ENCODE measurements at regions not wholly inside any gene's neighbourhood (a gene's known extent, or its start where the extent isn't known, plus 50 kb on each side); places are given as distances from the start of the nearest gene placed in this dataset.
"Not testable (repeated sequence)": the region's sequence is repeated elsewhere in the genome, so short reads cannot be mapped to it uniquely, and the experiment has no call there.

DNA sequence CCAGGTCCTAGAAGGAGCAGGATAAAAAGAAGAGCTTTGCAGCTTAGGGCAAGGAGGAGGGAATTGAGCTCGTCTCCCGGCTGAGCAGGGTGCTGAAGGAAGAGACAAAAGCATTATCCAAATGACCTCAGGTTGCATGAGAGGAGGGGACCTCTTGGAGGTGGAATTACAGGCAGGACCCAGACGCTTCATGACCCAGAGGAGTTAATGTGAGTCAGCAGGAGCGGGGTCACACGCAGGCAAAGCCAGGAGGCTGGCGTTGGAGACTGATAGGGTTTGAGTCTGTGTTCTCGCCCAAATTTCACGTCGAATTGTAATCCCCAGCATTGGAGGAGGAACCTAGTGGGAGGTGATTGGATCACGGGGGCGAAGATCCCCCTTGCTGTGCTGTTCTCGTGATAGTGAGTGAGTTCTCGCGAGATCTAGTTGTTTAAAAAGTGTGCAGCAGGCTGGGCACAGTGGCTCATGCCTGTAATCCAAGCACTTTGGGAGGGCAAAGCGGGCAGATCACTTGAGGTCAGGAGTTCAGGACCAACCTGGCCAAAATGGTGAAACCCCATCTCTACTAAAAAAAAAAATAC is 63.7 kb upstream of the AUTS2 start:
- Mint-ChIP-seq H3K36me3 (no peaks in the 10 kb centered on the region), H3K27me3 (no peaks in the 10 kb centered on the region), H3K27ac (no peak overlapping the region), H3K9me3 (ENCODE audit: low read depth) (peaks cover 4% of the 10 kb centered on the region), H3K4me1 (no peaks in the 10 kb centered on the region), H3K4me3 (no peak overlapping the region)
- DNase-seq (no peak), ATAC-seq (no peak)
- CTCF ChIA-PET: no interaction called here

GRCh38 chr7:69537691-69538090 is 60.6 kb upstream of the AUTS2 start:
- CTCF ChIA-PET: no interaction called here
- DNase-seq (no peak), ATAC-seq (no peak)
- Mint-ChIP-seq H3K36me3 (no peaks in the 10 kb centered on the region), H3K4me1 (no peaks in the 10 kb centered on the region), H3K9me3 (ENCODE audit: low read depth) (peaks cover 6% of the 10 kb centered on the region), H3K27me3 (no peaks in the 10 kb centered on the region), H3K27ac (no peak overlapping the region), H3K4me3 (no peak overlapping the region)

GRCh38 chr7:69539531-69539930 is 58.7 kb upstream of the AUTS2 start:
- H3K4me3 Mint-ChIP-seq: no peak overlapping the region
- ATAC-seq: no peak
- no peak overlapping the region for H3K27ac Mint-ChIP-seq
- no peak for DNase-seq
- peaks cover 1% of the 10 kb centered on the region for H3K36me3 Mint-ChIP-seq
- no peaks in the 10 kb centered on the region for H3K27me3 Mint-ChIP-seq
- CTCF ChIA-PET: no interaction called here
- H3K4me1 Mint-ChIP-seq: no peaks in the 10 kb centered on the region
- H3K9me3 Mint-ChIP-seq (ENCODE audit: low read depth): peaks cover 6% of the 10 kb centered on the region

DNA sequence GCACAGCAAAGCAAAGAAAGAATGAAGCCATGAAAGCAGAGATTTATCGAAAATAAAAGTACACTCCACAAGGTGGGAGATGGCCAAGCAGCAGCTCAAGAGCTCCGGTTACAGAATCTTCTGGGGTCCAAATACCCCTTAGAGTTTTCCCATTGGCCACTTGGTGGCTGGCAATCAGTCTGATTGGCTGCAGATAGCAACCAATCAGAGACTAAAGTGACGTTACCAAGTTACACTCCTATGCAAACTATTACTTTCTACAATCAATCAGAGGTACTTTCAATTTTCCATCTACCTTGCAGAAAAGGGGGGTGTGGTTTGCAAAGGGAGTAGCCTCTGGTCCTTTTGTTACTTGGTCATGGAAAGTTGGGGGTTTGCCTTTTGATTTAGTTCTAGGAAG is 58.0 kb upstream of the AUTS2 start:
- no peaks in the 10 kb centered on the region for H3K27me3 Mint-ChIP-seq
- H3K4me3 Mint-ChIP-seq: no peak overlapping the region
- H3K4me1 Mint-ChIP-seq: no peaks in the 10 kb centered on the region
- H3K27ac Mint-ChIP-seq: no peak overlapping the region
- CTCF ChIA-PET: no interaction called here
- peaks cover 1% of the 10 kb centered on the region for H3K36me3 Mint-ChIP-seq
- DNase-seq (no peak), ATAC-seq (no peak)
- peaks cover 6% of the 10 kb centered on the region for H3K9me3 Mint-ChIP-seq (ENCODE audit: low read depth)

DNA sequence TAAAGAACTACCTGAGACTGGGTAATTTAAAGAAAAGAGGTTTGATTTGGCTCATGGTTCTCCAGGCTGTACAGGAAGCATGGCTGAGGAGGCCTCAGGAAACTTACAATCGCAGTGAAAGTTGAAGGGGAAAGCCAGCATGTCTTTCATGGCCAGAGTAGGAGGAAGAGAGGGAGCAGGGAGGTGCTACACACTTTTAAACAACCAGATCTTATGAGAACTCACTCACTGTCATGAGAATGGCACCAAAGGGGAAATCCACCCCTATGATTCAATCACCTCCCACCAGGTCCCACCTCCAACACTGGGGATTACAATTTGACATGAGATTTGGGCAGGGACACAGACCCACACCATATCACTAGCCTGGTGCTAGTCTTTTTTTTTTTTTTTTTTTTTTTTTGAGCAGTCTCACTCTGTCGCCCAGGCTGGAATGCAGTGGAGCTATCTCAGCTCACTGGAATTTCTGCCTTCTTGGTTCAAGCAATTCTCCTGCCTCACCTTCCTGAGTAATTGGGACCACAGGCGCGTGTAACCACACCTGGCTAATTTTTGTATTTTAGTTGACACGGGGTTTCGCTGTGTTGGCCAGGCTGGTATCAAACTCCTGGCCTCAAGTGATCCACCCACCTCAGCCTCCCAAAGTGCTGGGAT is 56.4 kb upstream of the AUTS2 start:
- H3K27ac Mint-ChIP-seq; ATAC-seq; H3K4me3 Mint-ChIP-seq; DNase-seq; H3K9me3 Mint-ChIP-seq (ENCODE audit: low read depth); CTCF ChIA-PET; H3K36me3 Mint-ChIP-seq; H3K27me3 Mint-ChIP-seq; H3K4me1 Mint-ChIP-seq: not testable (repeated sequence)

DNA sequence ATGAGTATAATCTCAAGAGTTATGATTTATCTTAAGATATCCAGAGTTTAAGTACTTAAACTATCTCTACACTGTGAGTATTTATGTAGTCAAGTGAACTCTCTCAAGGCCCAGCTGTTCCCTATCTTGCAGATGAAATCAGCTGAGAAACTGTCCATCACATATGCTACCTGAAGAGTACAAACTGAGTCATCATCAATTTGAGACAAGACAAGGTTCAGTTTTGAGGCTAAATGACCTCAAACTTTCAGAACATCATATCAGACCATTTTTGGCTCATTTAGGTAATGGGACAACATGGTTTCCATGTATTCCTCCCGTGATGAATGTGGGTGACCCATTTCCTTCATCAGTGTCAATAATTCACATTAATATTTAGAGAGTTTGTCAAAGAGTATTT is 53.1 kb upstream of the AUTS2 start:
- Mint-ChIP-seq H3K36me3 (peaks cover 1% of the 10 kb centered on the region), H3K4me3 (no peak overlapping the region), H3K27ac (no peak overlapping the region), H3K9me3 (ENCODE audit: low read depth) (peaks cover 3% of the 10 kb centered on the region), H3K27me3 (no peaks in the 10 kb centered on the region), H3K4me1 (no peaks in the 10 kb centered on the region)
- no peak for DNase-seq
- ATAC-seq: no peak
- CTCF ChIA-PET: no interaction called here
